ENCODE measurements at regions not wholly inside any gene's neighbourhood (a gene's known extent, or its start where the extent isn't known, plus 50 kb on each side); places are given as distances from the start of the nearest gene placed in this dataset.

DNA sequence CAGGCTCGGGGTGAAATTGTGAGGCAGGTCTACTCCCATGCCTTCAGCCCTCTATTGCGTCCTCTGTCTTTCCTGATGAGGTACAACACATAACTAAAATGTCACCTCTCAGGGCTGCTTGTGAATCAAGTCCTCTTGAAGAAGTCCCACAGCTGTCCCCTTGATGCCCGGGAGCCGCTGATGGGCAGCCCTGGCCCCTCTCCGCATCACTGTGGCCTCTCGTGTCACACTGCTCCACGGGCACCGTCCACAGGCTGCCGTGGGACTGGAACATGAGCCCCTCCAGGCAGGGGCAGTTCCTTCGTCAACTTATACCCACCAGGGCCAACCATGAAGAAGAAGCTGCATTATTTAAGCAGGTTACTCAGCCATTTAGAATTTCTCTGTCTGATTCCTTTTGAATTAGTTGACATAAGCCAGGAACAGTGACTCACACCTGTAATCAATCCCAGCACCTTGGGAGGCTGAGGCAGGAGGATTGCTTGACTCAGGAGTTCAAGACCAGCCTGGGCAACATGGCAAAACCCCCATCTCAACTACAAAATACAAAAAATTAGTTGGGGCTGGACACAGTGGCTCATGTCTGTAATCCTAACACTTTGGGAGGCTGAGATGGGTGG is 58.5 kb upstream of the UBE3C start:
- TF ChIP-seq, protein P1, sequence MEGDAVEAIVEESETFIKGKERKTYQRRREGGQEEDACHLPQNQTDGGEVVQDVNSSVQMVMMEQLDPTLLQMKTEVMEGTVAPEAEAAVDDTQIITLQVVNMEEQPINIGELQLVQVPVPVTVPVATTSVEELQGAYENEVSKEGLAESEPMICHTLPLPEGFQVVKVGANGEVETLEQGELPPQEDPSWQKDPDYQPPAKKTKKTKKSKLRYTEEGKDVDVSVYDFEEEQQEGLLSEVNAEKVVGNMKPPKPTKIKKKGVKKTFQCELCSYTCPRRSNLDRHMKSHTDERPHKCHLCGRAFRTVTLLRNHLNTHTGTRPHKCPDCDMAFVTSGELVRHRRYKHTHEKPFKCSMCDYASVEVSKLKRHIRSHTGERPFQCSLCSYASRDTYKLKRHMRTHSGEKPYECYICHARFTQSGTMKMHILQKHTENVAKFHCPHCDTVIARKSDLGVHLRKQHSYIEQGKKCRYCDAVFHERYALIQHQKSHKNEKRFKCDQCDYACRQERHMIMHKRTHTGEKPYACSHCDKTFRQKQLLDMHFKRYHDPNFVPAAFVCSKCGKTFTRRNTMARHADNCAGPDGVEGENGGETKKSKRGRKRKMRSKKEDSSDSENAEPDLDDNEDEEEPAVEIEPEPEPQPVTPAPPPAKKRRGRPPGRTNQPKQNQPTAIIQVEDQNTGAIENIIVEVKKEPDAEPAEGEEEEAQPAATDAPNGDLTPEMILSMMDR (IDR thresholded peaks at IDR 0.05 in 2 of 3, conservative IDR thresholded peaks at IDR 0.05 in 1 of 3; ENCODE audit: control insufficient read depth in 2 of 3, extremely low read depth in 1 of 3, insufficient read depth in 1 of 3, low read depth in 3 of 3, low read length in 3 of 3): no peak
- TF ChIP-seq ELK1 (IDR thresholded peaks at IDR 0.05; ENCODE audit: low read depth, low read length) (no peak), IKZF1 (conservative IDR thresholded peaks at IDR 0.05) (no peak), MAX (IDR thresholded peaks at IDR 0.05; ENCODE audit: low read depth, low read length) (no peak), POLR2AphosphoS5 (IDR thresholded peaks at IDR 0.05; ENCODE audit: low read length) (no peak), CHD2 (IDR thresholded peaks at IDR 0.05; ENCODE audit: borderline replicate concordance, low read depth, low read length) (no peak), NFYA (IDR thresholded peaks at IDR 0.05; ENCODE audit: borderline replicate concordance, low read depth, low read length) (no peak), POLR2AphosphoS2 (IDR thresholded peaks at IDR 0.05; ENCODE audit: low read depth, low read length) (no peak), KAT2A (conservative IDR thresholded peaks at IDR 0.05; ENCODE audit: control insufficient read depth, low read depth, low read length) (no peak), ZZZ3 (IDR thresholded peaks at IDR 0.05; ENCODE audit: control insufficient read depth, insufficient read length, low read depth) (no peak), HDGF (IDR thresholded peaks at IDR 0.05) (no peak), SMARCA5 (IDR thresholded peaks at IDR 0.05) (no peak), CBX3 (IDR thresholded peaks at IDR 0.05; ENCODE audit: borderline replicate concordance, low read depth) (no peak)
- TF ChIP-seq, protein P2, sequence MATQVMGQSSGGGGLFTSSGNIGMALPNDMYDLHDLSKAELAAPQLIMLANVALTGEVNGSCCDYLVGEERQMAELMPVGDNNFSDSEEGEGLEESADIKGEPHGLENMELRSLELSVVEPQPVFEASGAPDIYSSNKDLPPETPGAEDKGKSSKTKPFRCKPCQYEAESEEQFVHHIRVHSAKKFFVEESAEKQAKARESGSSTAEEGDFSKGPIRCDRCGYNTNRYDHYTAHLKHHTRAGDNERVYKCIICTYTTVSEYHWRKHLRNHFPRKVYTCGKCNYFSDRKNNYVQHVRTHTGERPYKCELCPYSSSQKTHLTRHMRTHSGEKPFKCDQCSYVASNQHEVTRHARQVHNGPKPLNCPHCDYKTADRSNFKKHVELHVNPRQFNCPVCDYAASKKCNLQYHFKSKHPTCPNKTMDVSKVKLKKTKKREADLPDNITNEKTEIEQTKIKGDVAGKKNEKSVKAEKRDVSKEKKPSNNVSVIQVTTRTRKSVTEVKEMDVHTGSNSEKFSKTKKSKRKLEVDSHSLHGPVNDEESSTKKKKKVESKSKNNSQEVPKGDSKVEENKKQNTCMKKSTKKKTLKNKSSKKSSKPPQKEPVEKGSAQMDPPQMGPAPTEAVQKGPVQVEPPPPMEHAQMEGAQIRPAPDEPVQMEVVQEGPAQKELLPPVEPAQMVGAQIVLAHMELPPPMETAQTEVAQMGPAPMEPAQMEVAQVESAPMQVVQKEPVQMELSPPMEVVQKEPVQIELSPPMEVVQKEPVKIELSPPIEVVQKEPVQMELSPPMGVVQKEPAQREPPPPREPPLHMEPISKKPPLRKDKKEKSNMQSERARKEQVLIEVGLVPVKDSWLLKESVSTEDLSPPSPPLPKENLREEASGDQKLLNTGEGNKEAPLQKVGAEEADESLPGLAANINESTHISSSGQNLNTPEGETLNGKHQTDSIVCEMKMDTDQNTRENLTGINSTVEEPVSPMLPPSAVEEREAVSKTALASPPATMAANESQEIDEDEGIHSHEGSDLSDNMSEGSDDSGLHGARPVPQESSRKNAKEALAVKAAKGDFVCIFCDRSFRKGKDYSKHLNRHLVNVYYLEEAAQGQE (IDR thresholded peaks at IDR 0.05; ENCODE audit: low read depth, low read length): no peak
